WTC11 (cell line): ENCODE measurements at regions not wholly inside any gene's neighbourhood (a gene's known extent, or its start where the extent isn't known, plus 50 kb on each side); places are given as distances from the start of the nearest gene placed in this dataset.

Source experiments
- CTCF ChIP-seq: fragments of 200-600 bp; IDR thresholded peaks from 2 replicates; pipeline ENCODE4 v1.8.0; 2022; ENCODE audit warnings: antibody characterized with exemption
- ETV6 ChIP-seq: sonication (generic); formaldehyde crosslinking; IDR thresholded peaks from 2 replicates; pipeline ENCODE4 v1.8.1; 2022; ENCODE audit warnings: mild to moderate bottlenecking, missing genetic modification reagents
- ZNF512 ChIP-seq: sonication (generic); formaldehyde crosslinking; IDR thresholded peaks from 2 replicates; pipeline ENCODE4 v1.8.1; 2022; ENCODE audit warnings: missing genetic modification reagents, borderline replicate concordance
- TF ChIP-seq, protein P1 (sequence below): sonication (generic); formaldehyde crosslinking; IDR thresholded peaks from 2 replicates; pipeline ENCODE4 v1.8.1; 2023; ENCODE audit warnings: mild to moderate bottlenecking, moderate library complexity, missing genetic modification reagents
- TF ChIP-seq, protein P2 (sequence below): sonication (generic); formaldehyde crosslinking; IDR thresholded peaks from 2 replicates; pipeline ENCODE4 v1.8.1; 2023; ENCODE audit warnings: mild to moderate bottlenecking, missing genetic modification reagents, moderate library complexity

DNA sequence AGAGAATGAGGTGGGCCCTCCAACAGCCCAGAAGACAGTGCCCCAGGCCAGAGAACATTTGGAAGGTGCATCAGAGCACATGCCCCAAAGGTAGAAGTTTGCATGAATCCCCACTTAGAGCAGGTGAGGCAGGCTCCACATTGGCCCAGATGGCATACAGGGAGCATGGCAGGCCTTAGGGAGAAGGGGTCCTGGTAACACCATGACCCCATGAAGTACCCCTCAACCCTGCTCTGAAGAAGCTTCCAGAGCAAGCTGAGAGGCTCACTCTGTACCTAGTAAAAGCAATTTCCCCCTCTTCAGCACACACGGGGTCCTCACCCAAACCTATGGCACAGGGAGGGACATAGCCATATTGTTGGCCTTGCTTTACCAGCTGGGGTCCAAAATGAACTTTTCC, 162.6 kb downstream of the BUB3 start:
- TF ChIP-seq CTCF (no peak), ZNF512 (no peak), ETV6 (CRISPR knock-in tag) (no peak)
- TF ChIP-seq, protein P1, sequence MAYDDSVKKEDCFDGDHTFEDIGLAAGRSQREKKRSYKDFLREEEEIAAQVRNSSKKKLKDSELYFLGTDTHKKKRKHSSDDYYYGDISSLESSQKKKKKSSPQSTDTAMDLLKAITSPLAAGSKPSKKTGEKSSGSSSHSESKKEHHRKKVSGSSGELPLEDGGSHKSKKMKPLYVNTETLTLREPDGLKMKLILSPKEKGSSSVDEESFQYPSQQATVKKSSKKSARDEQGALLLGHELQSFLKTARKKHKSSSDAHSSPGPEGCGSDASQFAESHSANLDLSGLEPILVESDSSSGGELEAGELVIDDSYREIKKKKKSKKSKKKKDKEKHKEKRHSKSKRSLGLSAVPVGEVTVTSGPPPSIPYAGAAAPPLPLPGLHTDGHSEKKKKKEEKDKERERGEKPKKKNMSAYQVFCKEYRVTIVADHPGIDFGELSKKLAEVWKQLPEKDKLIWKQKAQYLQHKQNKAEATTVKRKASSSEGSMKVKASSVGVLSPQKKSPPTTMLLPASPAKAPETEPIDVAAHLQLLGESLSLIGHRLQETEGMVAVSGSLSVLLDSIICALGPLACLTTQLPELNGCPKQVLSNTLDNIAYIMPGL (CRISPR knock-in tag), result no peak
- TF ChIP-seq, protein P2, sequence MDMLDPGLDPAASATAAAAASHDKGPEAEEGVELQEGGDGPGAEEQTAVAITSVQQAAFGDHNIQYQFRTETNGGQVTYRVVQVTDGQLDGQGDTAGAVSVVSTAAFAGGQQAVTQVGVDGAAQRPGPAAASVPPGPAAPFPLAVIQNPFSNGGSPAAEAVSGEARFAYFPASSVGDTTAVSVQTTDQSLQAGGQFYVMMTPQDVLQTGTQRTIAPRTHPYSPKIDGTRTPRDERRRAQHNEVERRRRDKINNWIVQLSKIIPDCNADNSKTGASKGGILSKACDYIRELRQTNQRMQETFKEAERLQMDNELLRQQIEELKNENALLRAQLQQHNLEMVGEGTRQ (CRISPR knock-in tag), result no peak
